WI38 (cell line): ENCODE measurements at regions not wholly inside any gene's neighbourhood (a gene's known extent, or its start where the extent isn't known, plus 50 kb on each side); places are given as distances from the start of the nearest gene placed in this dataset.

Source experiments
- H3K4me3 ChIP-seq: 2 replicates; pipeline ENCODE4 v1.5.1; 2011; ENCODE audit warnings: low read depth, mild to moderate bottlenecking, control low read depth, low read length
- TF ChIP-seq, protein P1 (sequence below): IDR thresholded peaks from 2 replicates; pipeline ENCODE4 v1.5.1; 2012; ENCODE audit warnings: low read depth, mild to moderate bottlenecking, control low read depth, low read length

DNA sequence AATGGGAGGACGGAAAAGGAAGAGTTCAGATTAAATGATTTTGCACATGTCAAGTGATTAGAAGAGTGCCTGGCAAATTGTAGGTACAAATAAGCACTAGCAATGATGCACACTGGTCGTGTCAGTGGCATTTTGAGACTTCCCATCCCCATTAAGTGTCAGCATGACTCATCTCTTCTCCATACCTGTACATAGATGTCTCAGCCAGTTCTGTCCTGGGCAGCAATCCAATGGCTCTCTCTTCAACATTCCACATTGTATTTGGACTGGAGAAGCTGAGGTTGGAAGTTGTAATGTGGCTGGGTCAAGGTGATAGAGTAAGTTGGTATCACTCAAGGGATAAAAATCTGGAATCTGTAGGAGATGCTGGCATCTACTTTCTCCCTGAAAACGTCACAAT, 742.7 kb downstream of the VRK1 start:
- TF ChIP-seq, protein P1, sequence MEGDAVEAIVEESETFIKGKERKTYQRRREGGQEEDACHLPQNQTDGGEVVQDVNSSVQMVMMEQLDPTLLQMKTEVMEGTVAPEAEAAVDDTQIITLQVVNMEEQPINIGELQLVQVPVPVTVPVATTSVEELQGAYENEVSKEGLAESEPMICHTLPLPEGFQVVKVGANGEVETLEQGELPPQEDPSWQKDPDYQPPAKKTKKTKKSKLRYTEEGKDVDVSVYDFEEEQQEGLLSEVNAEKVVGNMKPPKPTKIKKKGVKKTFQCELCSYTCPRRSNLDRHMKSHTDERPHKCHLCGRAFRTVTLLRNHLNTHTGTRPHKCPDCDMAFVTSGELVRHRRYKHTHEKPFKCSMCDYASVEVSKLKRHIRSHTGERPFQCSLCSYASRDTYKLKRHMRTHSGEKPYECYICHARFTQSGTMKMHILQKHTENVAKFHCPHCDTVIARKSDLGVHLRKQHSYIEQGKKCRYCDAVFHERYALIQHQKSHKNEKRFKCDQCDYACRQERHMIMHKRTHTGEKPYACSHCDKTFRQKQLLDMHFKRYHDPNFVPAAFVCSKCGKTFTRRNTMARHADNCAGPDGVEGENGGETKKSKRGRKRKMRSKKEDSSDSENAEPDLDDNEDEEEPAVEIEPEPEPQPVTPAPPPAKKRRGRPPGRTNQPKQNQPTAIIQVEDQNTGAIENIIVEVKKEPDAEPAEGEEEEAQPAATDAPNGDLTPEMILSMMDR: no peak
- no peak overlapping the region for H3K4me3 ChIP-seq

DNA sequence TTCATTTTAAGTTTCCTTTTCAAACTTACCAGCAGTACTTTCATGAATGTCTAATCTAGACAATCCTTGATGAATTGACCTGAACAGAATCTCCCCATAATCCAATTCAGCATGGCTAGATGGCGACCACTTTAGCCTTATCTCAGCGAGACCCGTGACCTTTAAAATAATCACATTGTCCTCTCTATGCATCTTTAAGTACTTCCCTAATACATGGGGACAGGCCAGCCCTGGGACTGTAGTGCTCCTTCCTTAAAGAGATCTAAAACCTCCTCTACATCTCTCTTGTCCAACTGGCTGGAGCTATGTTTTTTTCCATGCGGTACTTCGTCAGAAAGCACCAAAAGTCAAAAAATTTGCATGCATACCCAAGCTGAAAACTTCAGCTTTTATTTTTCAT, 746.0 kb downstream of the VRK1 start:
- TF ChIP-seq, protein P1: no peak
- no peak overlapping the region for H3K4me3 ChIP-seq

DNA sequence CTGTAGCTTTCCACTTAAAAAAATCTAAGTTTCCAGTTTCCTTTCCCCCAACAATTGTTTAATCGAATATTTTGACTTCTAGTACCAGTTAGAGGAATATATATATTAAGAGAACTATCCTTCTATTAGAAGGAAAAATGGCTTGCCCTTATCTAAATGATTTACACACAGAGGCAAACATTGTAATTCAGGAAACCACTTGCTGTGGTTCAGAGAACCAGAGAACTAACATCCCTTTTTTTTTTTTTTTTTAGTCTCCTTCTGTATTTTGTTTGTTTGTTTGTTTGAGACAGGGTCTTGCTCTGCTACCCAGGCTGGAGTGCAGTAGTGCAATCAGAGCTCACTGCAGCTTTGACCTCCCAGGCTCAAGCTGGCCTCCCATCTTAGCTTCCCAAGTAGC, 746.6 kb downstream of the VRK1 start:
- TF ChIP-seq, protein P1: no peak
- H3K4me3 ChIP-seq: no peak overlapping the region

DNA sequence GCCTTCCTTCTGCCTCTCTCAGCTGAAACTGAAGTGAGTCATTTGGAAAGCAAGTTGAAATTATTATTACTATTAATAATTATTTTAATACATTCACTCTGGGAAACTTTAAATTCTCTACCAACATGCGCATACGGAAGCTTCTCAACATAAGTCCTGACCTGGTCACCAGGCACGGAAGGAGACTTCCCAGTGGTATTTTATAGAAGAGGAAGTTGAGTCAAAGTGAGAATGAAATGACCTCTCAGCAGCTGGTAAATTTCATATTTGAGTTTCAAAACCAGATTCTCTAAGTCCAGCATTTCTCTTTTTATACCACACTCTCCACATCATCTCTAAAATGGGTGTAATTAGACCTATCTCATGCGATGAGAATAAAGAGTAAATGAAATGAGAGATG, 747.4 kb downstream of the VRK1 start:
- TF ChIP-seq, protein P1: no peak
- H3K4me3 ChIP-seq: no peak overlapping the region

DNA sequence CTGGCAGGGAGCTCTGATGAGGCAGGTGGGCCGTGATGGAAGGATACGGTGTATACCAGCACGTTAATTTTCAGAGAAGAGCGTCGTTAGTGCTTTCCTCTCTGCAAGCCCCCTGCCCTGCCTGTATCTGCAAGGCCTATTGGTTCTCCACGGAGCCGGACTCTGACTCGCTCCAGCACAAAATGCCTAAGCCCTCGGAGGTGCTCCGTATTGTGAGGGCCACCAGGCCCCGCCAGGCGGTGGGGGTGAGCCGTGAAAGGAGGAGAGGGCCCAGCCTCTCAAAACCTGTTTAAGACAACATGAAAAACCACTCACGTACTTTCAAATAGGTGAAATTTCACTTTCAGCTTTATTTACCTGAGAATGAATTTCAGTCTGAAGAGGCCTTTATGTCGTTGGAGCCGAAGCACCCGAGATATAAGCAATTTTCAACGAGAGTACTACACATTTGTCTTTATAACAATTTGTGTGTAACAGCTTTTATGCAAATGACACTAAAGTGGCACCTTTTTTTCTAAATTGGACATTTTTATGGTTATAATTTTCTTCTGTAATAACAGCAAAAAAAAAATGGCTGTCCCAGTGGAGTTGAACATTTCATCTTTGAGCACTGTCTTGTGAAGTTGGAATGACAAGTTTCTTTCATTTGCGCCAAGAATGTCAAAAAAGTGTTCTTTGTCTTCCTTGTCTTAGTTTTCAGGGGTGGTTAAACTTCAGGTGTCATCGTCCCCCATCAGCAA, 749.5 kb downstream of the VRK1 start:
- no peak overlapping the region for H3K4me3 ChIP-seq
- TF ChIP-seq, protein P1: no peak

DNA sequence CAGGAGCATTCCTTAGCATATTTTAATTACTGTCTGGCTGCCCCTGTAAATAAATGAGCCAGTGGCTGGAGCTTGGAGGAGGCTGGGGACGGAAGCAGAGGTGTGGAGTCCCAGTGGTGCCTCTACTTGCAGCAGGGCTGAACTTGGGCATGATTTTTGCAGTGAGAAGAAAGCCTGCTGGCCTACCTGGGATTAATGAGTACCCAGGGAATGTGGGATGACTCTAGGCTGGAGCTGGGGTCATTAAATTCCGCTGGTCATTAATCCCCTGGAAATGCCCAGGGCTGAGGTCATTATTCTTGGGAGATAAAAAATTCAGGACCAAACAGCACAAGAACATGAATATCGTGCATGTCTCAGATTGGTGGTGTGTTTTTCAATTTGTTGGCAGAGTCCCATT, 753.3 kb downstream of the VRK1 start:
- TF ChIP-seq, protein P1: no peak
- H3K4me3 ChIP-seq: no peak overlapping the region

DNA sequence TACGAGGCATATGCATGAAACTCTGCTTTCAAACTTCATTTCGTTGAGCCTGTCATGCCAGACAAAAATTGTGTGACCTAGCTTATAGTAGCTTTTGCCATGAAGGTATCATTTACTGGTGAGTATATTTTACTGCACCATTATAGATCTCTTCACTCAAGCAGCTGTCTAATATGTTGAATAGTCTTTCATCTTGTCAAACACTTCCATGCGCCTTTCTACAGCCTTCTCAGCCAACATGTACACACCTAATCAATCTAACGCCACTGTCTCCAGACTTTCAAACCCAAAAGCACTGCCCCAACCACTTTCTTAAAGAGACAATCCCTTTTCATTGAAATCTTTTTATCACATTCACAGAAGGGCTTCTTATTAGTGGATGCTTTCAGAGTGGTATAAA, 757.4 kb downstream of the VRK1 start:
- TF ChIP-seq, protein P1: no peak
- no peak overlapping the region for H3K4me3 ChIP-seq
